ENCODE measurements at regions not wholly inside any gene's neighbourhood (a gene's known extent, or its start where the extent isn't known, plus 50 kb on each side); places are given as distances from the start of the nearest gene placed in this dataset.

- Histone ChIP-seq H4K20me1 (ENCODE audit: control insufficient read depth, extremely low read depth, insufficient read depth, low read length) (no peaks in the 10 kb centered on the region), H3K79me2 (ENCODE audit: control insufficient read depth, insufficient read depth, low read length) (no peaks in the 10 kb centered on the region), H3K27me3 (ENCODE audit: control insufficient read depth, extremely low read depth, insufficient read depth, low read length) (no peaks in the 10 kb centered on the region), H3K9ac (ENCODE audit: control insufficient read depth, extremely low read depth, insufficient read depth, low read length) (no peak overlapping the region), H3K9me3 (ENCODE audit: control insufficient read depth, low read depth, low read length) (peaks cover 4% of the 10 kb centered on the region), H3K4me1 (ENCODE audit: control insufficient read depth, extremely low read depth, insufficient read depth, low read length) (peaks cover 32% of the 10 kb centered on the region), H3K9me1 (ENCODE audit: control insufficient read depth, extremely low read depth, insufficient read depth, low read length) (no peaks in the 10 kb centered on the region), H2AFZ (ENCODE audit: control insufficient read depth, low read length) (no peak overlapping the region), H3K4me2 (ENCODE audit: control insufficient read depth, extremely low read depth, insufficient read depth, low read depth, low read length) (no peak overlapping the region), H3K36me3 (ENCODE audit: control insufficient read depth in 2 of 2, extremely low read depth in 1 of 2, insufficient read depth in 2 of 2, low read length in 2 of 2) (no peaks in the 10 kb centered on the region), H3K27ac (ENCODE audit: control insufficient read depth, insufficient read depth, low read length) (no peak overlapping the region), H3K4me3 (ENCODE audit: control insufficient read depth in 2 of 3, extremely low read depth in 1 of 3, insufficient read depth in 2 of 3, low read depth in 1 of 3, low read length in 3 of 3) (no peak overlapping the region)
- dilution Hi-C loops (cut with MboI; ENCODE audit: extremely low pct_ligation_motif_present, low sequenced_read_pairs), result no loop called here
- no peak for DNase-seq (ENCODE audit: low read depth, low spot score)
- TF ChIP-seq CTCF (optimal IDR thresholded peaks at IDR 0.05 in 1 of 3, IDR thresholded peaks at IDR 0.05 in 1 of 3, conservative IDR thresholded peaks at IDR 0.05 in 1 of 3; ENCODE audit: extremely low read depth in 1 of 3, insufficient read depth in 2 of 3, low read length in 3 of 3) (no peak), EZH2 (IDR thresholded peaks at IDR 0.05; ENCODE audit: low read length) (no peak)
- FAIRE-seq, result no peak
Measured at GRCh38 chr18:8944871-8945245, 157.6 kb upstream of the NDUFV2 start.

- Histone ChIP-seq H3K9me1 (ENCODE audit: control insufficient read depth, extremely low read depth, insufficient read depth, low read length) (no peaks in the 10 kb centered on the region), H3K79me2 (ENCODE audit: control insufficient read depth, insufficient read depth, low read length) (no peaks in the 10 kb centered on the region), H2AFZ (ENCODE audit: control insufficient read depth, low read length) (no peak overlapping the region), H3K9ac (ENCODE audit: control insufficient read depth, extremely low read depth, insufficient read depth, low read length) (no peak overlapping the region), H3K27ac (ENCODE audit: control insufficient read depth, insufficient read depth, low read length) (peak overlapping the region; percentile 53), H4K20me1 (ENCODE audit: control insufficient read depth, extremely low read depth, insufficient read depth, low read length) (no peaks in the 10 kb centered on the region), H3K27me3 (ENCODE audit: control insufficient read depth, extremely low read depth, insufficient read depth, low read length) (no peaks in the 10 kb centered on the region), H3K4me1 (ENCODE audit: control insufficient read depth, extremely low read depth, insufficient read depth, low read length) (peaks cover 36% of the 10 kb centered on the region), H3K4me3 (ENCODE audit: control insufficient read depth in 2 of 3, extremely low read depth in 1 of 3, insufficient read depth in 2 of 3, low read depth in 1 of 3, low read length in 3 of 3) (no peak overlapping the region), H3K4me2 (ENCODE audit: control insufficient read depth, extremely low read depth, insufficient read depth, low read depth, low read length) (peak overlapping the region; percentile 46), H3K36me3 (ENCODE audit: control insufficient read depth in 2 of 2, extremely low read depth in 1 of 2, insufficient read depth in 2 of 2, low read length in 2 of 2) (no peaks in the 10 kb centered on the region), H3K9me3 (ENCODE audit: control insufficient read depth, low read depth, low read length) (peaks cover 4% of the 10 kb centered on the region)
- no peak for DNase-seq (ENCODE audit: low read depth, low spot score)
- peak; percentile 5 for FAIRE-seq
- dilution Hi-C loops (cut with MboI; ENCODE audit: extremely low pct_ligation_motif_present, low sequenced_read_pairs), result no loop called here
- TF ChIP-seq CTCF (optimal IDR thresholded peaks at IDR 0.05 in 1 of 3, IDR thresholded peaks at IDR 0.05 in 1 of 3, conservative IDR thresholded peaks at IDR 0.05 in 1 of 3; ENCODE audit: extremely low read depth in 1 of 3, insufficient read depth in 2 of 3, low read length in 3 of 3) (no peak), EZH2 (IDR thresholded peaks at IDR 0.05; ENCODE audit: low read length) (no peak)
Measured at GRCh38 chr18:8945514-8945913, 157.0 kb upstream of the NDUFV2 start.
